ENCODE measurements at regions not wholly inside any gene's neighbourhood (a gene's known extent, or its start where the extent isn't known, plus 50 kb on each side); places are given as distances from the start of the nearest gene placed in this dataset.

- TF ChIP-seq EZH2 (IDR thresholded peaks at IDR 0.05; ENCODE audit: borderline replicate concordance, low read depth, low read length, poor library complexity, severe bottlenecking) (no peak), CTCF (conservative IDR thresholded peaks at IDR 0.05; ENCODE audit: low read depth, low read length) (no peak)
Observed at GRCh38 chr16:86881861-86882273, 303.5 kb downstream of the FOXL1 start.
